ENCODE measurements at regions not wholly inside any gene's neighbourhood (a gene's known extent, or its start where the extent isn't known, plus 50 kb on each side); places are given as distances from the start of the nearest gene placed in this dataset.

DNA sequence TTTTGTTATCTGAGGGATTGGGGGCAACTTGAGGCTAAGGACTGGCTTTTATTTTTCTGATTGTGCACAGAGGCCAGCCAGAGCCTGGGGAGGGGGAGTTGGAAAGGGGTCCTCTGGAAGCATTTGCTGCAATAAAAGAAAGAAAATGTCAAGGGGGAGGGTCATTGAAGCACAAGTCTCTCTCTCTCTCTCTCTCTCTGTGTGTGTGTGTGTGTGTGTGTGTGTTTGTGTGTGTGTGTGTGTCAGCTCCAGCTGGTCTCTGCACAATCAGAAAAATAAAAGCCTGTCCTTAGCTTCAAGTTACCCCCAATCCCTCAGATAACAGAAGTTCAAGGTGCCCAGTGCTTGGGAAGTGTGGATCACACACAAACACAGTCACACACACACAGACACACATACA, 52.1 kb upstream of the CCDC174 start:
- TF ChIP-seq, protein P1, sequence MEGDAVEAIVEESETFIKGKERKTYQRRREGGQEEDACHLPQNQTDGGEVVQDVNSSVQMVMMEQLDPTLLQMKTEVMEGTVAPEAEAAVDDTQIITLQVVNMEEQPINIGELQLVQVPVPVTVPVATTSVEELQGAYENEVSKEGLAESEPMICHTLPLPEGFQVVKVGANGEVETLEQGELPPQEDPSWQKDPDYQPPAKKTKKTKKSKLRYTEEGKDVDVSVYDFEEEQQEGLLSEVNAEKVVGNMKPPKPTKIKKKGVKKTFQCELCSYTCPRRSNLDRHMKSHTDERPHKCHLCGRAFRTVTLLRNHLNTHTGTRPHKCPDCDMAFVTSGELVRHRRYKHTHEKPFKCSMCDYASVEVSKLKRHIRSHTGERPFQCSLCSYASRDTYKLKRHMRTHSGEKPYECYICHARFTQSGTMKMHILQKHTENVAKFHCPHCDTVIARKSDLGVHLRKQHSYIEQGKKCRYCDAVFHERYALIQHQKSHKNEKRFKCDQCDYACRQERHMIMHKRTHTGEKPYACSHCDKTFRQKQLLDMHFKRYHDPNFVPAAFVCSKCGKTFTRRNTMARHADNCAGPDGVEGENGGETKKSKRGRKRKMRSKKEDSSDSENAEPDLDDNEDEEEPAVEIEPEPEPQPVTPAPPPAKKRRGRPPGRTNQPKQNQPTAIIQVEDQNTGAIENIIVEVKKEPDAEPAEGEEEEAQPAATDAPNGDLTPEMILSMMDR (IDR thresholded peaks at IDR 0.05; ENCODE audit: low read depth, low read length), result no peak
- no peak for TF ChIP-seq EZH2phosphoT487 (IDR thresholded peaks at IDR 0.05; ENCODE audit: low read depth)
